GM12891 (cell line): ENCODE measurements at regions not wholly inside any gene's neighbourhood (a gene's known extent, or its start where the extent isn't known, plus 50 kb on each side); places are given as distances from the start of the nearest gene placed in this dataset.

Experiments used
- POLR2A ChIP-seq: IDR thresholded peaks from 2 replicates; pipeline ENCODE4 v1.6.1; 2011; ENCODE audit warnings: low read depth, low read length, control low read depth
- SPI1 ChIP-seq: IDR thresholded peaks from 2 replicates; pipeline ENCODE4 v1.6.1; 2011; ENCODE audit warnings: low read depth, low read length, control low read depth
- TAF1 ChIP-seq: IDR thresholded peaks from 2 replicates; pipeline ENCODE4 v1.6.1; 2011; ENCODE audit warnings: low read depth, low read length, control low read depth

DNA sequence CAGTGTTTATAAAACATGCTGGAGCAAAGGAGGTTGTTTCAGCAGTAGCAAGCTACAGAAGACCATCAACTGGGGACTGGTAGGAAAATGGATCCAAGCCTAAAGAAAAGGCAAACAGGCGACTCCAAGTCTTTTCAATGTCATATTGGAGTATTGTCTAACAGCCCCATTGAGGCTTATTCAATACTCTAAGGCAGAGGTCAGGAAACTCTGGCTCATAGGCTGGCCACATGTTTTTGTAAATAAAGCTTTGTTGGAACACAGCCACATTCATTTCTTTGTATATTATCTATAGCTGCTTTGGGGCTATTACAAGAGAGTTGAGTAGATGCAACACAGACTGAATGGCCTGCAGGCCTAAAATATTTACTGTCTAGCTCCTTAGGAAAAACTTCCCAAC lies 77.5 kb downstream of the RPL22L1 start:
- TF ChIP-seq POLR2A: no peak
- TF ChIP-seq TAF1: no peak
- TF ChIP-seq SPI1: no peak
